Fibroblast of lung (primary cell): ENCODE measurements at regions not wholly inside any gene's neighbourhood (a gene's known extent, or its start where the extent isn't known, plus 50 kb on each side); places are given as distances from the start of the nearest gene placed in this dataset.
A peak's percentile ranks its signal among the peaks of the same experiment; 100 is the strongest.

Experiments used
- DNase-seq, 2 donors: peaks; one replicate each; pipeline versions ENCODE4 v3.0.0 to v3.0.0-alpha.2; 2010; ENCODE audit warnings: low read depth in 2 of 2
- H2AFZ ChIP-seq: 2 replicates; pipeline ENCODE4 v1.5.1; 2012; ENCODE audit warnings: low read length, control low read depth, inconsistent platforms
- H3K27ac ChIP-seq: 2 replicates; pipeline ENCODE4 v1.5.1; 2011; ENCODE audit warnings: low read length, control low read depth; ENCODE audit not compliant: insufficient read depth
- H3K27me3 ChIP-seq: 2 replicates; pipeline ENCODE4 v1.5.1; 2011; ENCODE audit warnings: mild to moderate bottlenecking, low read length; ENCODE audit not compliant: control insufficient read depth, insufficient read depth
- H3K36me3 ChIP-seq: 2 replicates; pipeline ENCODE4 v1.5.1; 2011; ENCODE audit warnings: low read length; ENCODE audit not compliant: control insufficient read depth, insufficient read depth
- H3K4me1 ChIP-seq: 2 replicates; pipeline ENCODE4 v1.5.1; 2011; ENCODE audit warnings: low read length; ENCODE audit not compliant: control insufficient read depth, insufficient read depth; ENCODE audit errors: extremely low read depth
- H3K4me2 ChIP-seq: 2 replicates; pipeline ENCODE4 v1.5.1; 2011; ENCODE audit warnings: low read length, control low read depth; ENCODE audit not compliant: insufficient read depth; ENCODE audit errors: extremely low read depth
- H3K4me3 ChIP-seq, 4 experiments: fragments of 200-600 bp in 1 of 4; sonication (generic) in 1 of 4; replicated peaks in 1 of 4; 2 replicates each; pipeline ENCODE4 v1.5.1; 2011 to 2016; ENCODE audit warnings: low read length in 4 of 4, low read depth in 3 of 4, mild to moderate bottlenecking in 3 of 4, control low read depth in 2 of 4, inconsistent platforms in 1 of 4, mixed read lengths in 1 of 4; ENCODE audit not compliant: insufficient read depth in 1 of 4; ENCODE audit errors: control extremely low read depth in 1 of 4
- H3K79me2 ChIP-seq: 2 replicates; pipeline ENCODE4 v1.5.1; 2012; ENCODE audit warnings: mild to moderate bottlenecking, low read length, inconsistent platforms; ENCODE audit not compliant: control insufficient read depth, insufficient read depth
- H3K9ac ChIP-seq: 2 replicates; pipeline ENCODE4 v1.5.1; 2011; ENCODE audit warnings: mild to moderate bottlenecking, low read length, control low read depth; ENCODE audit not compliant: insufficient read depth
- H3K9me3 ChIP-seq: 2 replicates; pipeline ENCODE4 v1.5.1; 2012; ENCODE audit warnings: low read depth, low read length; ENCODE audit not compliant: control insufficient read depth, insufficient read depth
- H4K20me1 ChIP-seq: 2 replicates; pipeline ENCODE4 v1.5.1; 2011; ENCODE audit warnings: low read length; ENCODE audit not compliant: control insufficient read depth, insufficient read depth; ENCODE audit errors: extremely low read depth
- EZH2 ChIP-seq: IDR thresholded peaks from 2 replicates; pipeline ENCODE4 v1.5.1; 2012; ENCODE audit warnings: low read length, control low read depth, mild to moderate bottlenecking; ENCODE audit errors: missing control alignments
- TF ChIP-seq, protein P1 (sequence below), 2 donors: IDR thresholded peaks in 1 of 2; conservative IDR thresholded peaks in 1 of 2; 1 replicate in 1 of 2; 2 replicates in 1 of 2; pipeline ENCODE4 v1.5.1; 2011 to 2012; ENCODE audit warnings: low read length in 2 of 2, control low read depth in 1 of 2, inconsistent platforms in 1 of 2, low read depth in 1 of 2, mild to moderate bottlenecking in 1 of 2

GRCh38 chr13:110010404-110011138, 224.2 kb upstream of the IRS2 start:
- H3K27ac ChIP-seq: no peak overlapping the region
- no peaks in the 10 kb centered on the region for H3K36me3 ChIP-seq
- TF ChIP-seq EZH2: no peak
- TF ChIP-seq, protein P1, sequence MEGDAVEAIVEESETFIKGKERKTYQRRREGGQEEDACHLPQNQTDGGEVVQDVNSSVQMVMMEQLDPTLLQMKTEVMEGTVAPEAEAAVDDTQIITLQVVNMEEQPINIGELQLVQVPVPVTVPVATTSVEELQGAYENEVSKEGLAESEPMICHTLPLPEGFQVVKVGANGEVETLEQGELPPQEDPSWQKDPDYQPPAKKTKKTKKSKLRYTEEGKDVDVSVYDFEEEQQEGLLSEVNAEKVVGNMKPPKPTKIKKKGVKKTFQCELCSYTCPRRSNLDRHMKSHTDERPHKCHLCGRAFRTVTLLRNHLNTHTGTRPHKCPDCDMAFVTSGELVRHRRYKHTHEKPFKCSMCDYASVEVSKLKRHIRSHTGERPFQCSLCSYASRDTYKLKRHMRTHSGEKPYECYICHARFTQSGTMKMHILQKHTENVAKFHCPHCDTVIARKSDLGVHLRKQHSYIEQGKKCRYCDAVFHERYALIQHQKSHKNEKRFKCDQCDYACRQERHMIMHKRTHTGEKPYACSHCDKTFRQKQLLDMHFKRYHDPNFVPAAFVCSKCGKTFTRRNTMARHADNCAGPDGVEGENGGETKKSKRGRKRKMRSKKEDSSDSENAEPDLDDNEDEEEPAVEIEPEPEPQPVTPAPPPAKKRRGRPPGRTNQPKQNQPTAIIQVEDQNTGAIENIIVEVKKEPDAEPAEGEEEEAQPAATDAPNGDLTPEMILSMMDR (conservative IDR thresholded peaks at IDR 0.05 in 1 of 2, IDR thresholded peaks at IDR 0.05 in 1 of 2; ENCODE audit: low read depth in 1 of 2, low read length in 2 of 2): no peak
- H4K20me1 ChIP-seq: no peaks in the 10 kb centered on the region
- H2AFZ ChIP-seq: no peak overlapping the region
- peaks cover 16% of the 10 kb centered on the region for H3K4me1 ChIP-seq
- H3K79me2 ChIP-seq: no peaks in the 10 kb centered on the region
- H3K9me3 ChIP-seq: no peaks in the 10 kb centered on the region
- DNase-seq: peak; percentile 45 to 81
- no peak overlapping the region for H3K9ac ChIP-seq
- H3K27me3 ChIP-seq: no peaks in the 10 kb centered on the region
- no peak overlapping the region for H3K4me2 ChIP-seq
- H3K4me3 ChIP-seq: no peak overlapping the region

DNA sequence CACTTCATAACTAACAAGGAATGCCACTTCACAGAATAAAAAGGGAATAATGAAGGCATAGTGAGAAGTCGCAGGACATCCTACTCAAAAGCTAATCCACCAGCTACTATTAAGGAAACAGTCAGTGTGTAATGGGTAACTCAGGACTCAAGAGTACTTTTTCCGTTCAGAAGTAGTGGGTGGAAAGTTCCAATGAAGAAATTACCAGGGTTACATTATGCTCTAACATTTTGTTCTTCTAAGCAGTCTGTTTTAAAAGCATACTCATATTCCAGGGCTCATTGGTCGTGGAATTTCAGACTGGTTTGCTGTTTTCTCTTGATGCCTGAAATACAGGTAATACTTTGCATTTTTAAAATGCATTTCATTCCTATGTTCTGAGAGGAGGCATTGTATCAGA, 222.4 kb upstream of the IRS2 start:
- peak in 1 of 2 donors; percentile 65 for DNase-seq
- H3K36me3 ChIP-seq: no peaks in the 10 kb centered on the region
- H3K4me3 ChIP-seq: no peak overlapping the region
- peaks cover 16% of the 10 kb centered on the region for H3K4me1 ChIP-seq
- H3K9me3 ChIP-seq: no peaks in the 10 kb centered on the region
- no peak overlapping the region for H3K4me2 ChIP-seq
- H3K9ac ChIP-seq: no peak overlapping the region
- no peaks in the 10 kb centered on the region for H3K27me3 ChIP-seq
- no peak overlapping the region for H3K27ac ChIP-seq
- H2AFZ ChIP-seq: no peak overlapping the region
- no peaks in the 10 kb centered on the region for H3K79me2 ChIP-seq
- no peak for TF ChIP-seq EZH2
- TF ChIP-seq, protein P1 (conservative IDR thresholded peaks at IDR 0.05 in 1 of 2, IDR thresholded peaks at IDR 0.05 in 1 of 2; ENCODE audit: low read depth in 1 of 2, low read length in 2 of 2): no peak
- H4K20me1 ChIP-seq: no peaks in the 10 kb centered on the region

GRCh38 chr13:110006304-110006703, 219.9 kb upstream of the IRS2 start:
- H3K4me1 ChIP-seq: peaks cover 4% of the 10 kb centered on the region
- no peak overlapping the region for H3K4me3 ChIP-seq
- no peak overlapping the region for H3K27ac ChIP-seq
- no peaks in the 10 kb centered on the region for H3K36me3 ChIP-seq
- H3K4me2 ChIP-seq: no peak overlapping the region
- TF ChIP-seq, protein P1 (conservative IDR thresholded peaks at IDR 0.05 in 1 of 2, IDR thresholded peaks at IDR 0.05 in 1 of 2; ENCODE audit: low read depth in 1 of 2, low read length in 2 of 2): no peak
- TF ChIP-seq EZH2: no peak
- no peaks in the 10 kb centered on the region for H3K27me3 ChIP-seq
- no peaks in the 10 kb centered on the region for H3K79me2 ChIP-seq
- no peaks in the 10 kb centered on the region for H4K20me1 ChIP-seq
- H2AFZ ChIP-seq: no peak overlapping the region
- peak in 1 of 2 donors; percentile 87 for DNase-seq
- H3K9me3 ChIP-seq: no peaks in the 10 kb centered on the region
- H3K9ac ChIP-seq: no peak overlapping the region
